ENCODE measurements at regions not wholly inside any gene's neighbourhood (a gene's known extent, or its start where the extent isn't known, plus 50 kb on each side); places are given as distances from the start of the nearest gene placed in this dataset.

- DNase-seq (ENCODE audit: low spot score), result no peak
Observed at GRCh38 chr2:66960161-66960560, 437.0 kb upstream of the ETAA1 start.

- DNase-seq (ENCODE audit: low spot score), result no peak
Observed at GRCh38 chr2:66962716-66963115, 434.4 kb upstream of the ETAA1 start.

GRCh38 chr2:66966631-66967030, 430.5 kb upstream of the ETAA1 start:
- DNase-seq (ENCODE audit: low spot score), result no peak

GRCh38 chr2:66968946-66969345, 428.2 kb upstream of the ETAA1 start:
- DNase-seq (ENCODE audit: low spot score), result no peak

- DNase-seq (ENCODE audit: low spot score), result no peak
Observed at GRCh38 chr2:66981074-66981473, 416.1 kb upstream of the ETAA1 start.

GRCh38 chr2:66982766-66983165, 414.4 kb upstream of the ETAA1 start:
- DNase-seq (ENCODE audit: low spot score), result no peak

GRCh38 chr2:66984864-66985263, 412.3 kb upstream of the ETAA1 start:
- no peak for DNase-seq (ENCODE audit: low spot score)

- DNase-seq (ENCODE audit: low spot score), result no peak
Observed at GRCh38 chr2:66985906-66986305, 411.2 kb upstream of the ETAA1 start.

- no peak for DNase-seq (ENCODE audit: low spot score)
Observed at GRCh38 chr2:66987733-66988132, 409.4 kb upstream of the ETAA1 start.

GRCh38 chr2:66994654-66995053, 402.5 kb upstream of the ETAA1 start:
- DNase-seq (ENCODE audit: low spot score), result no peak

- DNase-seq (ENCODE audit: low spot score), result no peak
Observed at GRCh38 chr2:66995636-66996035, 401.5 kb upstream of the ETAA1 start.

- no peak for DNase-seq (ENCODE audit: low spot score)
Observed at GRCh38 chr2:67002618-67003371, 394.3 kb upstream of the ETAA1 start.

GRCh38 chr2:67006373-67006960, 390.7 kb upstream of the ETAA1 start:
- no peak for DNase-seq (ENCODE audit: low spot score)

- no peak for DNase-seq (ENCODE audit: low spot score)
Observed at GRCh38 chr2:67008155-67008554, 389.0 kb upstream of the ETAA1 start.

GRCh38 chr2:67012165-67012564, 385.0 kb upstream of the ETAA1 start:
- no peak for DNase-seq (ENCODE audit: low spot score)

GRCh38 chr2:67013821-67014220, 383.3 kb upstream of the ETAA1 start:
- DNase-seq (ENCODE audit: low spot score), result no peak

GRCh38 chr2:67015681-67016080, 381.5 kb upstream of the ETAA1 start:
- no peak for DNase-seq (ENCODE audit: low spot score)

GRCh38 chr2:67018301-67018700, 378.8 kb upstream of the ETAA1 start:
- DNase-seq (ENCODE audit: low spot score), result no peak

- DNase-seq (ENCODE audit: low spot score), result no peak
Observed at GRCh38 chr2:67032076-67032475, 365.1 kb upstream of the ETAA1 start.

GRCh38 chr2:67036444-67036843, 360.7 kb upstream of the ETAA1 start:
- DNase-seq (ENCODE audit: low spot score), result no peak

GRCh38 chr2:67037655-67038054, 359.5 kb upstream of the ETAA1 start:
- DNase-seq (ENCODE audit: low spot score), result no peak

GRCh38 chr2:67038195-67038594, 358.9 kb upstream of the ETAA1 start:
- no peak for DNase-seq (ENCODE audit: low spot score)

- DNase-seq (ENCODE audit: low spot score), result no peak
Observed at GRCh38 chr2:67039058-67039457, 358.1 kb upstream of the ETAA1 start.

Data from ureter (tissue), 1 donor.